Epithelial cell of esophagus (primary cell): ENCODE measurements at regions not wholly inside any gene's neighbourhood (a gene's known extent, or its start where the extent isn't known, plus 50 kb on each side); places are given as distances from the start of the nearest gene placed in this dataset.

Source experiments
- DNase-seq: peaks from one replicate; pipeline ENCODE4 v3.0.0; 2010; ENCODE audit warnings: low read depth
- H3K4me3 ChIP-seq: 2 replicates; pipeline ENCODE4 v1.5.1; 2011; ENCODE audit warnings: mild to moderate bottlenecking, low read length, control low read depth
- CTCF ChIP-seq: IDR thresholded peaks from 2 replicates; pipeline ENCODE4 v1.5.1; 2011; ENCODE audit warnings: low read depth, mild to moderate bottlenecking, low read length, control low read depth, inconsistent platforms; ENCODE audit not compliant: insufficient read depth; ENCODE audit errors: missing control alignments

- no peak for TF ChIP-seq CTCF
- H3K4me3 ChIP-seq: no peak overlapping the region
- no peak for DNase-seq
These were observed 243.5 kb downstream of the SHOX start for GRCh38 chrX:874061-874460.

GRCh38 chrX:873016-873415 lies 242.4 kb downstream of the SHOX start:
- TF ChIP-seq CTCF: no peak
- H3K4me3 ChIP-seq: no peak overlapping the region
- DNase-seq: no peak

GRCh38 chrX:872090-872489 lies 241.5 kb downstream of the SHOX start:
- no peak for TF ChIP-seq CTCF
- DNase-seq: no peak
- H3K4me3 ChIP-seq: no peak overlapping the region

GRCh38 chrX:871626-872025 lies 241.0 kb downstream of the SHOX start:
- no peak overlapping the region for H3K4me3 ChIP-seq
- no peak for TF ChIP-seq CTCF
- no peak for DNase-seq

- no peak for TF ChIP-seq CTCF
- H3K4me3 ChIP-seq: no peak overlapping the region
These were observed 237.5 kb downstream of the SHOX start for GRCh38 chrX:867966-868647.

GRCh38 chrX:867502-867901 lies 236.9 kb downstream of the SHOX start:
- DNase-seq: no peak
- TF ChIP-seq CTCF: no peak
- no peak overlapping the region for H3K4me3 ChIP-seq

More at GRCh38 chrX:867966-868647, 237.5 kb downstream of the SHOX start:
- DNase-seq: no peak

- TF ChIP-seq CTCF: no peak
- H3K4me3 ChIP-seq: no peak overlapping the region
- no peak for DNase-seq
These were observed 235.9 kb downstream of the SHOX start for GRCh38 chrX:866441-866990.
